CD4-positive, alpha-beta memory T cell (primary cell): ENCODE measurements at regions not wholly inside any gene's neighbourhood (a gene's known extent, or its start where the extent isn't known, plus 50 kb on each side); places are given as distances from the start of the nearest gene placed in this dataset.
"Not testable (repeated sequence)": the region's sequence is repeated elsewhere in the genome, so short reads cannot be mapped to it uniquely, and the experiment has no call there.

Experiments
- CTCF ChIA-PET: fragments of 350-600 bp; sonication (Branson Sonifier 250); formaldehyde crosslinking; loops from one replicate; lab custom pipeline; 2021; ENCODE audit warnings: inconsistent platforms; ENCODE audit not compliant: partially characterized antibody; lab: Charles Lee
- POLR2A ChIA-PET: fragments of 350-600 bp; sonication (Branson Sonifier 250); formaldehyde crosslinking; loops from one replicate; lab custom pipeline; 2021; ENCODE audit not compliant: partially characterized antibody; lab: Charles Lee
- DNase-seq, 5 donors: peaks; one replicate each; pipeline versions ENCODE4 v3.0.0 to v3.0.0-alpha.2; 2020 to 2022; ENCODE audit warnings: mixed read lengths in 1 of 5
- H3K27ac ChIP-seq: one replicate; pipeline ENCODE4 v1.7.0; 2013; ENCODE audit warnings: low read depth, low read length
- H3K27me3 ChIP-seq: 2 replicates; pipeline ENCODE4 v1.7.0; 2013; ENCODE audit warnings: mild to moderate bottlenecking, low read length, moderate library complexity; ENCODE audit not compliant: insufficient read depth
- H3K36me3 ChIP-seq: 2 replicates; pipeline ENCODE4 v1.7.0; 2013; ENCODE audit warnings: mild to moderate bottlenecking, low read length, moderate library complexity; ENCODE audit not compliant: insufficient read depth
- H3K4me1 ChIP-seq: 2 replicates; pipeline ENCODE4 v1.7.0; 2013; ENCODE audit warnings: mild to moderate bottlenecking, low read length, moderate library complexity; ENCODE audit not compliant: insufficient read depth
- H3K4me3 ChIP-seq, 2 donors: one replicate each; pipeline ENCODE4 v1.7.0; 2013; ENCODE audit warnings: low read length in 2 of 2, mild to moderate bottlenecking in 1 of 2
- H3K9me3 ChIP-seq, 2 donors: one replicate each; pipeline ENCODE4 v1.7.0; 2013; ENCODE audit warnings: low read length in 2 of 2, control low read depth in 1 of 2; ENCODE audit not compliant: control insufficient read depth in 1 of 2
- H3K27ac Mint-ChIP-seq, 7 donors: one replicate each; pipeline ENCODE4 v1.8.0; 2020 to 2021; ENCODE audit warnings: mixed read lengths in 7 of 7, mild to moderate bottlenecking in 6 of 7, inconsistent platforms in 3 of 7, moderate library complexity in 3 of 7
- H3K27me3 Mint-ChIP-seq, 2 donors: one replicate each; pipeline ENCODE4 v1.8.0; 2020 to 2021; ENCODE audit warnings: mixed read lengths in 2 of 2
- H3K36me3 Mint-ChIP-seq, 2 donors: one replicate each; pipeline ENCODE4 v1.8.0; 2020 to 2021; ENCODE audit warnings: mixed read lengths in 2 of 2, inconsistent platforms in 1 of 2, mild to moderate bottlenecking in 1 of 2
- H3K4me1 Mint-ChIP-seq, 4 donors: one replicate each; pipeline ENCODE4 v1.8.0; 2020 to 2021; ENCODE audit warnings: mixed read lengths in 4 of 4, mild to moderate bottlenecking in 1 of 4
- H3K4me3 Mint-ChIP-seq, 8 donors: one replicate each; pipeline ENCODE4 v1.8.0; 2020 to 2021; ENCODE audit warnings: mixed read lengths in 8 of 8, mild to moderate bottlenecking in 7 of 8, moderate library complexity in 6 of 8, inconsistent platforms in 3 of 8
- H3K9me3 Mint-ChIP-seq, 8 donors: one replicate each; pipeline ENCODE4 v1.8.0; 2020 to 2021; ENCODE audit warnings: mixed read lengths in 8 of 8, mild to moderate bottlenecking in 5 of 8, inconsistent platforms in 3 of 8, moderate library complexity in 1 of 8
- intact Hi-C: fragments of 100-400 bp; cut with micrococcal nuclease; formaldehyde crosslinking; loops from one replicate; pipeline ENCODE4 v1.15.1; 2023

DNA sequence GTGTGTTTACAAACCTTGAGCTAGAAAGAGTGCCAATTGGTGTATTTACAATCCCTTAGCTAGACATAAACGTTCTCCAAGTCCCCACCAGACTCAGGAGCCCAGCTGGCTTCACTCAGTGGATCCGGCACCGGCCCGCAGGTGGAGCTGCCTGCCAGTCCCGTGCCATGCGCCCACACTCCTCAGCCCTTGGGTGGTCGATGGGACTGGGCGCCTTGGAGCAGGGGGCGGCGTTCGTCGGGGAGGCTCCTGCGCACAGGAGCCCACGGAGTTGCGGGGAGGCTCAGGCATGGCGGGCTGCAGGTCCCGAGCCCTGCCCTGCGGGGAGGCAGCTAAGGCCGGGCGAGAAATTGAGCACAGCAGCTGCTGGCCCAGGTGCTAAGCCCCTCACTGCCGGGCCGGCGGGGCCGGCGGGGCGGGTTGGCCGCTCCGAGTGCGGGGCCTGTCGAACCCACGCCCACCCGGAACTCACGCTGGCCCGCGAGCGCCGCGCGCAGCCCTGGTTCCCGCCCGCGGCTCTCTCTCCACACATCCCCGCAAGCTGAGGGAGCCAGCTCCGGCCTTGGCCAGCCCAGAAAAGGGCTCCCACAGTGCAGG, 1188.0 kb downstream of the NXPH1 start:
- intact Hi-C loops, CTCF ChIA-PET, POLR2A ChIA-PET: not testable (repeated sequence)

DNA sequence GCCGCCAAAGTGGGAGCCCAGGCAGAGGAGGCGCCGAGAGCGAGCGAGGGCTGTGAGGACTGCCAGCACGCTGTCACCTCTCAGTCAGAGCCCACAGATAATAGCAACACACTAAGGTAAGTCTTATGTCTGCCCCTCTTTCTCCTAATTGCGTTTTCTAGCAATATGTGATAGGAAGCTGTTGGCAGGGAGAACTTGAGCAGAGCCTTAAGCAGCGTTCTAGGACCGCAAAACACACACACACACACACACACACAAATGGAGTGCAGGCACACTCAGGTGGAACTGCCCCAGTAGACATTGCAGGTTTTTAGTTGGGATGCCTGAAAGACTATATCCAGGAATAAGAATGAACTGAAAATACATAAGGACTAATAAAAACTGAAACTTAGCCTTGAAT, 1188.5 kb downstream of the NXPH1 start:
- no peaks in the 10 kb centered on the region for H3K4me1 ChIP-seq
- H3K27me3 ChIP-seq, result no peaks in the 10 kb centered on the region
- H3K4me1 Mint-ChIP-seq, result no peaks in the 10 kb centered on the region
- H3K4me3 Mint-ChIP-seq, result no peak overlapping the region
- intact Hi-C loops, result no loop called here
- no peak for DNase-seq
- no peak overlapping the region for H3K4me3 ChIP-seq
- no peaks in the 10 kb centered on the region for H3K36me3 Mint-ChIP-seq
- H3K9me3 ChIP-seq, result no peaks in the 10 kb centered on the region
- ChIA-PET POLR2A (no interaction called here), CTCF (no interaction called here)
- H3K27ac Mint-ChIP-seq, result no peak overlapping the region
- H3K27ac ChIP-seq, result no peak overlapping the region
- no peaks in the 10 kb centered on the region for H3K27me3 Mint-ChIP-seq
- H3K9me3 Mint-ChIP-seq, result peaks cover 5 to 14% (median 6%) of the 10 kb centered on the region in 8 donors
- H3K36me3 ChIP-seq, result no peaks in the 10 kb centered on the region

More for the DNA sequence above, 1188.0 kb downstream of the NXPH1 start:
- not testable (repeated sequence) for H3K27me3 ChIP-seq, H3K27ac Mint-ChIP-seq, DNase-seq, H3K36me3 Mint-ChIP-seq, H3K27me3 Mint-ChIP-seq, H3K9me3 ChIP-seq, H3K4me1 Mint-ChIP-seq, H3K4me3 Mint-ChIP-seq, H3K27ac ChIP-seq, H3K4me3 ChIP-seq, H3K36me3 ChIP-seq, H3K4me1 ChIP-seq
- peaks cover 5 to 14% (median 7%) of the 10 kb centered on the region in 8 donors for H3K9me3 Mint-ChIP-seq

DNA sequence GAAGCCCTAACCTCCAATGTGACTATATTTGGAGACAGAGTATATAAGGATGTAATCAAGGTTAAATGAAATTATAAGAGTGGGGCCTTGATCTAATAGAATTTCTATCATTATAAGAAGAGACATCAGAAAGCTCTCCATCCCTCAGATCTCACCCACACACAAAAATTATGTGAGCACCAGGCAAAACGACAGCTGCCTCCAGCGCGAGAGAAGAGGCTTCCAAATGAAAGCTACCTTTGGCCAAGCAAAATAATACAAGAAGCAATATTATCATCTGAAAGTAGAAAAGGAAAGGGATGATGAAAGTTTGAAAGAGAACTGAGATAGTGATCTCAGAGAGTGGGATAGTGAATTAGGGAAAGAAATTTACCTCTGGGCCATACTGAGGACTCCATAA, 1192.5 kb downstream of the NXPH1 start:
- no peak overlapping the region for H3K4me3 Mint-ChIP-seq
- H3K4me1 Mint-ChIP-seq, result no peaks in the 10 kb centered on the region
- H3K36me3 ChIP-seq, result no peaks in the 10 kb centered on the region
- H3K27ac Mint-ChIP-seq, result no peak overlapping the region
- ChIA-PET CTCF (no interaction called here), POLR2A (no interaction called here)
- no peak for DNase-seq
- H3K9me3 Mint-ChIP-seq, result peaks cover 0 to 7% (median 3%) of the 10 kb centered on the region in 8 donors
- no peaks in the 10 kb centered on the region for H3K27me3 ChIP-seq
- no peak overlapping the region for H3K27ac ChIP-seq
- intact Hi-C loops, result no loop called here
- H3K9me3 ChIP-seq, result no peaks in the 10 kb centered on the region
- no peaks in the 10 kb centered on the region for H3K27me3 Mint-ChIP-seq
- H3K4me3 ChIP-seq, result no peak overlapping the region
- H3K36me3 Mint-ChIP-seq, result no peaks in the 10 kb centered on the region
- H3K4me1 ChIP-seq, result no peaks in the 10 kb centered on the region

DNA sequence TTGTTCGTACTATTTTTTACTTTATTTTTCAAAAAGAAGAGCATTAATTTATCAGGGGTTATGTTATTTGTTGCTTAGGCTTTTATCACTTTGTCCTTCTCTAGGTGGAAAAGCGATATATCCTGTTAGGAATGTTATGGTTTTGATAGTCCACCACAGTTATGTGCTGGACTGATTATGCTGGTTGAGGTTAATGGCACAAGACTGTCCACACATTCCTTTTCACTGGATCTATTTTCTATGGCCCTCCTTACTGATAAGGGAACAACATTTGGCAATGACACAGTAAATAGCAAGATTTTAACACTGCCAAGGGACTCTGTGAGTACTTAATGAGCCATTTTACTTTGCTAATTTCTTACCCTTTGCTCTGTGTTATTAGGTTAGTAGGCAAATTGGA, 1212.3 kb downstream of the NXPH1 start:
- Histone ChIP-seq H3K9me3 (no peaks in the 10 kb centered on the region), H3K4me3 (no peak overlapping the region), H3K27ac (no peak overlapping the region), H3K27me3 (no peaks in the 10 kb centered on the region), H3K36me3 (no peaks in the 10 kb centered on the region), H3K4me1 (no peaks in the 10 kb centered on the region)
- Mint-ChIP-seq H3K4me3 (no peak overlapping the region), H3K27me3 (no peaks in the 10 kb centered on the region), H3K27ac (no peak overlapping the region), H3K9me3 (peaks cover 0 to 3% (median 2%) of the 10 kb centered on the region in 8 donors), H3K36me3 (no peaks in the 10 kb centered on the region), H3K4me1 (no peaks in the 10 kb centered on the region)
- intact Hi-C loops, result no loop called here
- POLR2A ChIA-PET, result no interaction called here
- CTCF ChIA-PET, result no interaction called here
- DNase-seq, result no peak

DNA sequence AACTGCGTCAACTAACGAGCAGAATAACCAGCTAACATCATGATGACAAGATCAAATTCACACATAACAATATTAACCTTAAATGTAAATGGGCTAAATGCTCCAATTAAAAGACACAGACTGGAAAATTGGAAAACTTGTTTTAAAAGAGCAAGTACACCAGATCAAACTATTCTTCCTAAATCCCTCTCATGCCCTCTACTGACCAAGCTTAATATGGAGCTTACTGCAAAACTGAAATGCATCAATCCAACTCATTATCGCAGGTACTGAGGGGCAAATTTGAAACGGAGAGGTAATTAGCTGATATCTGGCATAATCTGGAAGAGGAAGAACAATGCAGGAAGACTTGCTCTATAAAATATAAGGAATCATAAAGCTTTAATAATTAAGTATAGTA, 1223.8 kb downstream of the NXPH1 start:
- Histone ChIP-seq H3K27ac (no peak overlapping the region), H3K36me3 (no peaks in the 10 kb centered on the region), H3K4me3 (no peak overlapping the region), H3K27me3 (no peaks in the 10 kb centered on the region), H3K4me1 (no peaks in the 10 kb centered on the region), H3K9me3 (no peaks in the 10 kb centered on the region)
- peaks cover 0 to 14% (median 10%) of the 10 kb centered on the region in 8 donors for H3K9me3 Mint-ChIP-seq
- no peak overlapping the region for H3K27ac Mint-ChIP-seq
- H3K4me3 Mint-ChIP-seq, result no peak overlapping the region
- no peaks in the 10 kb centered on the region for H3K27me3 Mint-ChIP-seq
- ChIA-PET CTCF (no interaction called here), POLR2A (no interaction called here)
- no peak for DNase-seq
- no peaks in the 10 kb centered on the region for H3K36me3 Mint-ChIP-seq
- no peaks in the 10 kb centered on the region for H3K4me1 Mint-ChIP-seq
- intact Hi-C loops, result no loop called here

DNA sequence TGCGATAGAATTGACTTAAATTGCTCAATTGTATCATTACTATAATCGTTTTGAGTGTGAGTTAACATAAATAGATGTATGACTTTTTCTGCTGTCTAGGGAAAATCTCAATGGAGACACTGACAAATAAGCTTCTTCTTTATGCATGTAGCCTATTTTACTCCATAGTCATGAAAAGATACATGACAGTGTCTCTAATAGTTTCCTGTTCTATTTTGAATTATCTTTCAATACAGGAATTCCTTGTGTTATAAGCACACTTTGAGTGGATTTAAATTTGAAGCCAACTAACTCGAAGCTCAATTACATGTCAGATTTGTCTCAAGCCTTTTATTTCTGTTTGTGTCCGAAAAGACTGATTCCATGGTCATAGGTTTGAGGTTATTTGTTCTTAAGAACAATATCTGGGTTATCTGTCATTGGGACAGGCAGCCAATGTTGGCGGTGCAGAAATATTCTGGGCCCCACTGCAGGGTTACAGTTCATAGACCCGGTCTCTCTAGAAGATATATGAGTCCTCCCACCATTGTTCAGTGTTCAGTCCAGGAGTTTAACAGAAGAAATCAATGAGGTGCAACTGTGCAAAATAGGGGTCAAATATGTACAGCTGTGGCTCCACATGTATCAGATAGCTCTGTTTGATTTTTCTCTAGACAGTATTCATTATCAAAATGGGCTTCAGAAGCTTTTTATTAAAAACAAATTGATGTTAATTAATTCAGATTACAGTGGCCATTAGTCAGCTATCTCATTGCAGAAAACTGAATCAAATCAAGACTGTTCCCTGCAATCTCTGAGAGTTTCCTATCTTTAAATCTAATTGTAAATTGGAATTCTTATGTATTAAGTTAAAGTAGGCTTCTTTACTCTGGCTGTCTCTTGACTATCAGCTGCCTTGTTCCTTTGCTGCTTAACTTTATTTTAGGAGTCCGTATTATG, 1238.8 kb downstream of the NXPH1 start:
- no peaks in the 10 kb centered on the region for H3K9me3 ChIP-seq
- Mint-ChIP-seq H3K4me3 (no peak overlapping the region), H3K9me3 (peaks cover 0 to 5% (median 0%) of the 10 kb centered on the region in 8 donors), H3K36me3 (no peaks in the 10 kb centered on the region), H3K27ac (no peak overlapping the region), H3K4me1 (no peaks in the 10 kb centered on the region), H3K27me3 (no peaks in the 10 kb centered on the region)
- intact Hi-C loops, result no loop called here
- no peak overlapping the region for H3K4me3 ChIP-seq
- no peaks in the 10 kb centered on the region for H3K4me1 ChIP-seq
- H3K27ac ChIP-seq, result no peak overlapping the region
- POLR2A ChIA-PET, result no interaction called here
- no peak for DNase-seq
- no peaks in the 10 kb centered on the region for H3K27me3 ChIP-seq
- H3K36me3 ChIP-seq, result no peaks in the 10 kb centered on the region
- CTCF ChIA-PET, result interaction anchor here (1.5 kb wide), 1 partner anchor 9 kb away, joined by 3 read pairs; no protein-coding TSS in a partner anchor

DNA sequence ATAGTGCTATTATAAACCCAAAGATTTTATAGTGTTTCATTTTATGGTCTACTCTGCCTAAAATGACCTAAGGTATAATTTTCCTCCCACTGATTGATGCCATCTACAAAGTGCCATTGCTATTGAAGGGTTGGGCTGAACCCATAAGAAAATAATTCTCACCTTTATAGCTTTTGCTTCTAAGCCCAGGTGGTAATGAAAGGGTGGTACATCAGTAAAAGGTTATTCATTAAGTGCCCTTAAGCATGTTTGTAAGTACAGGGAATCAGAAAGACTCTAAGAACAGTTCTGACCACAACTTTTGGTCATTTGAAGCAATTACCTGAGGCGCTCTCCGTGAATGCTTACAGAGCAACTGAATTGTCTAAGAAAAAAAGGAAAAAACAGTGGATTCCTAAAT, 1247.3 kb downstream of the NXPH1 start:
- Histone ChIP-seq H3K9me3 (peaks cover 0 to 3% of the 10 kb centered on the region in 2 donors), H3K27me3 (no peaks in the 10 kb centered on the region), H3K4me3 (no peak overlapping the region), H3K36me3 (no peaks in the 10 kb centered on the region), H3K27ac (no peak overlapping the region), H3K4me1 (no peaks in the 10 kb centered on the region)
- H3K4me1 Mint-ChIP-seq, result no peaks in the 10 kb centered on the region
- ChIA-PET CTCF (interaction anchor here (1.3 kb wide), 1 partner anchor 9 kb away, joined by 3 read pairs; no protein-coding TSS in a partner anchor), POLR2A (no interaction called here)
- H3K36me3 Mint-ChIP-seq, result no peaks in the 10 kb centered on the region
- no peaks in the 10 kb centered on the region for H3K27me3 Mint-ChIP-seq
- no peak overlapping the region for H3K4me3 Mint-ChIP-seq
- intact Hi-C loops, result no loop called here
- peaks cover 0 to 8% (median 4%) of the 10 kb centered on the region in 8 donors for H3K9me3 Mint-ChIP-seq
- no peak overlapping the region for H3K27ac Mint-ChIP-seq
- no peak for DNase-seq
